ENCODE measurements at regions not wholly inside any gene's neighbourhood (a gene's known extent, or its start where the extent isn't known, plus 50 kb on each side); places are given as distances from the start of the nearest gene placed in this dataset.

- DNase-seq, result no peak
Measured at GRCh38 chr10:116792817-116793216, 50.5 kb upstream of the HSPA12A start.

- DNase-seq, result no peak
Measured at GRCh38 chr10:116796469-116796868, 52.8 kb upstream of the ENO4 start.

GRCh38 chr10:116796910-116797513, 52.3 kb upstream of the ENO4 start:
- DNase-seq, result peak; percentile 78

GRCh38 chr10:116798859-116799258, 50.4 kb upstream of the ENO4 start:
- DNase-seq, result no peak
